Mesenchymal stem cell (in vitro differentiated cells and primary cell): ENCODE measurements at regions not wholly inside any gene's neighbourhood (a gene's known extent, or its start where the extent isn't known, plus 50 kb on each side); places are given as distances from the start of the nearest gene placed in this dataset.

Source experiments
- DNase-seq: peaks from one replicate; pipeline ENCODE4 v3.0.0-alpha.2; 2013
- H2AFZ ChIP-seq: one replicate; pipeline ENCODE4 v1.6.1; 2013; ENCODE audit warnings: low read depth, mild to moderate bottlenecking, control low read depth, inconsistent platforms, low read length, moderate library complexity
- H2AK5ac ChIP-seq: 2 replicates; pipeline ENCODE4 v1.6.1; 2013; ENCODE audit warnings: low read length, moderate library complexity, mild to moderate bottlenecking, inconsistent platforms; ENCODE audit not compliant: severe bottlenecking
- H2BK120ac ChIP-seq: one replicate; pipeline ENCODE4 v1.6.1; 2013; ENCODE audit warnings: low read depth, mild to moderate bottlenecking, inconsistent platforms, low read length, moderate library complexity
- H2BK12ac ChIP-seq, 2 experiments: one replicate each; pipeline ENCODE4 v1.6.1; 2013; ENCODE audit warnings: inconsistent platforms in 2 of 2, low read length in 2 of 2, mild to moderate bottlenecking in 2 of 2, moderate library complexity in 2 of 2, control low read depth in 1 of 2
- H2BK15ac ChIP-seq: one replicate; pipeline ENCODE4 v1.6.1; 2013; ENCODE audit warnings: mild to moderate bottlenecking, low read depth, inconsistent platforms; ENCODE audit not compliant: poor library complexity, severe bottlenecking
- H2BK5ac ChIP-seq: 2 replicates; pipeline ENCODE4 v1.6.1; 2013; ENCODE audit warnings: low read depth, mild to moderate bottlenecking, low read length, control low read depth, inconsistent platforms; ENCODE audit not compliant: poor library complexity, severe bottlenecking
- H3K14ac ChIP-seq, 2 experiments: one replicate each; pipeline ENCODE4 v1.6.1; 2013; ENCODE audit warnings: inconsistent platforms in 2 of 2, low read length in 2 of 2, control low read depth in 1 of 2, mild to moderate bottlenecking in 1 of 2, moderate library complexity in 1 of 2
- H3K18ac ChIP-seq, 2 experiments: one replicate each; pipeline ENCODE4 v1.6.1; 2013; ENCODE audit warnings: inconsistent platforms in 2 of 2, low read length in 2 of 2, control low read depth in 1 of 2, low read depth in 1 of 2, mild to moderate bottlenecking in 1 of 2
- H3K23ac ChIP-seq, 2 experiments: one replicate each; pipeline ENCODE4 v1.6.1; 2013; ENCODE audit warnings: inconsistent platforms in 2 of 2, low read length in 2 of 2, mild to moderate bottlenecking in 2 of 2, moderate library complexity in 2 of 2, control low read depth in 1 of 2
- H3K27ac ChIP-seq: 2 replicates; pipeline ENCODE4 v1.5.1; 2013; ENCODE audit warnings: mild to moderate bottlenecking, moderate library complexity, low read length, control low read depth, inconsistent platforms; ENCODE audit not compliant: poor library complexity, severe bottlenecking
- H3K27me3 ChIP-seq, 2 experiments: 2 replicates each; pipeline versions ENCODE4 v1.6.1 to v1.7.0; 2013; ENCODE audit warnings: low read length in 2 of 2, mild to moderate bottlenecking in 2 of 2, moderate library complexity in 2 of 2, control low read depth in 1 of 2, inconsistent platforms in 1 of 2; ENCODE audit not compliant: control insufficient read depth in 1 of 2, insufficient read depth in 1 of 2
- H3K36me3 ChIP-seq, 2 experiments: 2 replicates each; pipeline versions ENCODE4 v1.6.1 to v1.7.0; 2013; ENCODE audit warnings: low read length in 2 of 2, control low read depth in 1 of 2, inconsistent platforms in 1 of 2, low read depth in 1 of 2, mild to moderate bottlenecking in 1 of 2; ENCODE audit not compliant: insufficient read depth in 2 of 2, control insufficient read depth in 1 of 2
- H3K4ac ChIP-seq, 2 experiments: one replicate each; pipeline ENCODE4 v1.6.1; 2013; ENCODE audit warnings: inconsistent platforms in 2 of 2, low read length in 2 of 2, mild to moderate bottlenecking in 2 of 2, moderate library complexity in 2 of 2, control low read depth in 1 of 2, low read depth in 1 of 2
- H3K4me1 ChIP-seq: 2 replicates; pipeline ENCODE4 v1.6.1; 2013; ENCODE audit warnings: low read depth, low read length, control low read depth; ENCODE audit not compliant: control insufficient read depth, insufficient read depth
- H3K4me2 ChIP-seq: 2 replicates; pipeline ENCODE4 v1.6.1; 2013; ENCODE audit warnings: low read length, mild to moderate bottlenecking, inconsistent platforms; ENCODE audit not compliant: poor library complexity, severe bottlenecking
- H3K4me3 ChIP-seq, 2 experiments: 2 replicates each; pipeline versions ENCODE4 v1.5.1 to v1.7.0; 2013; ENCODE audit warnings: low read length in 2 of 2, mild to moderate bottlenecking in 2 of 2, control low read depth in 1 of 2, low read depth in 1 of 2; ENCODE audit not compliant: insufficient read depth in 1 of 2
- H3K79me1 ChIP-seq: replicated peaks from 2 replicates; pipeline ENCODE4 v1.6.1; 2013; ENCODE audit warnings: mild to moderate bottlenecking, control low read depth, low read length, inconsistent platforms; ENCODE audit not compliant: poor library complexity, severe bottlenecking
- H3K9ac ChIP-seq: 2 replicates; pipeline ENCODE4 v1.7.0; 2013; ENCODE audit warnings: mild to moderate bottlenecking, low read length, moderate library complexity
- H3K9me3 ChIP-seq: 2 replicates; pipeline ENCODE4 v1.7.0; 2013; ENCODE audit warnings: mild to moderate bottlenecking, low read length; ENCODE audit not compliant: control insufficient read depth
- H4K8ac ChIP-seq: one replicate; pipeline ENCODE4 v1.6.1; 2013; ENCODE audit warnings: inconsistent platforms, mild to moderate bottlenecking, low read length, moderate library complexity
- H4K91ac ChIP-seq: one replicate; pipeline ENCODE4 v1.6.1; 2013; ENCODE audit warnings: mild to moderate bottlenecking, low read length, inconsistent platforms
- WGBS: methylation state at CpG from one replicate; pipeline ENCODE4 v1.1.7; 2013; ENCODE audit warnings: mixed read lengths; 5-methylcytosine and 5-hydroxymethylcytosine counted together

DNA sequence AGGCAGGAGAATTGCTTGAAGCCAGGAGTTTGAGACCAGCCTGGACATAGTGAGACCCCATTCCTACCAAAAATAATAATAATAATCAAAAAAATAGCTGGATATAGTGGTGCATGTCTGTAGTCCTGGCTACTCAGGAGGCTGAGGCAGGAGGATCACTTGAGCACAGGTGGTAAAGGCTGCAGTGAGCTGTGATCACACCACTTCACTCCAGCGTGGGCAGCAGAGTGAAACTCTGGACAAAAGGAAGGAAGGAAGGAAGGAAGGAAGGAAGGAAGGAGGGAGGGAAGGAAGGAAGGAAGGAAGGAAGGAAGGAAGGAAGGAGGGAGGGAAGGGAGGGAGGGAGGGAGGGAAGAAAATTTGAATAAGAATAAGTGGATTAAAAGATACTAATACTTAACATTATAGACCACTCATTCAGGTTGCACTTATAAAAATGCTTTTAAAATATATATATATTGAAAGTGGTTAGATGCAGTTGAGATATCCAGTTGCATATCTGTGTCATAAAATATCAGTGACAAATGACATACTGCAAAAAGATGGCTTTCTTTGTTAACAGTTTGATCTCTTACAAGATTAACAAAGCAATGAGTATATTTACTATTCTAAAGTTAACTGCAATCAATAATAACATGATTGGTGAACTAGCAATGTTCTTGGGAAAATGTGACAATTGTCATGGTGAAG, 702.4 kb downstream of the CPS1 start:
- H3K27ac ChIP-seq = no peak overlapping the region
- no peak overlapping the region for H3K4me3 ChIP-seq
- WGBS = 100% methylated on average over 1 of the region's 1 CpG

DNA sequence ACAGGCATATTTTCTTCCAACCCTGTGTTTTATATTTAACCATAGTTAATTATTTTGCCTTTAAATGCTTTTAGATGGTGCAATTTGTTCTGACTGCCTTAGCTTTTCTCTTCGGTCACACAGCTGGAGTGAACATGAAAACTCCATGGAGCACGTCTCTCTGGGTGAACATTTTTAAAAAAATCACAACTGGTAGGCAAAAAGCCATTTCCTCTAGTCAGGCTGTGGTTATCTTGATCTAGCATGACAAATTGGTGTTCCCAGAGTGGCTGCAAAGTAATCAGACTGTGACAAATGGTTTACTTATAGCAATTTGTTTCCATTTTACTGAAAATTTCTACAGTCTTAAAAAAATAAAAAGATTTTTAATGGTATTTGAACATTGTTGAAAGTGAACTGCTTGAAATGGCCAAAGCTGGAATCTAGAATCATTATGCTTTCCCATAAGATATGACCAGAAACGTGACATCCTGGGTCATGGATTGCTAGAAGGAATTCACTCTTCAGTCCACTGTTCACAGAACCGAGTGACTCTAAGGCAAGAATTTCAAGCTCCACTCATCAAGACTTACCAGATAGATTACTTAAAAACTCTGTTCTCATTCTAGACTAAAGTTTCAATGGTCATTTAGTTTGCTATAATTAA, 703.6 kb downstream of the CPS1 start:
- Histone ChIP-seq H3K23ac (no peak overlapping the region), H3K4ac (no peak overlapping the region), H2BK15ac (no peak overlapping the region), H2BK12ac (no peak overlapping the region), H3K14ac (no peak overlapping the region), H4K91ac (no peak overlapping the region), H3K9me3 (peaks cover 5% of the 10 kb centered on the region), H3K79me1 (no peaks in the 10 kb centered on the region), H3K36me3 (no peaks in the 10 kb centered on the region), H2AK5ac (no peak overlapping the region), H4K8ac (no peak overlapping the region), H3K27me3 (no peaks in the 10 kb centered on the region), H3K4me3 (no peak overlapping the region), H2AFZ (no peak overlapping the region), H3K4me2 (no peak overlapping the region), H3K9ac (no peak overlapping the region), H3K4me1 (no peaks in the 10 kb centered on the region), H2BK5ac (no peak overlapping the region), H2BK120ac (no peak overlapping the region), H3K18ac (no peak overlapping the region), H3K27ac (no peak overlapping the region)
- DNase-seq = peak; percentile 43
- 28% methylated on average over 3 of the region's 4 CpGs for WGBS

More for the DNA sequence above, 702.4 kb downstream of the CPS1 start:
- no peak overlapping the region for H3K4ac ChIP-seq
- H2BK120ac ChIP-seq = no peak overlapping the region
- no peaks in the 10 kb centered on the region for H3K4me1 ChIP-seq
- no peak overlapping the region for H2BK15ac ChIP-seq
- no peak overlapping the region for H2AK5ac ChIP-seq
- no peak overlapping the region for H3K4me2 ChIP-seq
- DNase-seq = no peak
- no peak overlapping the region for H3K9ac ChIP-seq
- H3K9me3 ChIP-seq = peaks cover 5% of the 10 kb centered on the region
- H3K79me1 ChIP-seq = no peaks in the 10 kb centered on the region
- H3K27me3 ChIP-seq = no peaks in the 10 kb centered on the region
- H4K8ac ChIP-seq = no peak overlapping the region
- no peak overlapping the region for H3K18ac ChIP-seq
- H2BK12ac ChIP-seq = no peak overlapping the region
- no peak overlapping the region for H2BK5ac ChIP-seq
- H3K36me3 ChIP-seq = no peaks in the 10 kb centered on the region
- no peak overlapping the region for H3K23ac ChIP-seq
- H3K14ac ChIP-seq = no peak overlapping the region
- H2AFZ ChIP-seq = no peak overlapping the region
- no peak overlapping the region for H4K91ac ChIP-seq

DNA sequence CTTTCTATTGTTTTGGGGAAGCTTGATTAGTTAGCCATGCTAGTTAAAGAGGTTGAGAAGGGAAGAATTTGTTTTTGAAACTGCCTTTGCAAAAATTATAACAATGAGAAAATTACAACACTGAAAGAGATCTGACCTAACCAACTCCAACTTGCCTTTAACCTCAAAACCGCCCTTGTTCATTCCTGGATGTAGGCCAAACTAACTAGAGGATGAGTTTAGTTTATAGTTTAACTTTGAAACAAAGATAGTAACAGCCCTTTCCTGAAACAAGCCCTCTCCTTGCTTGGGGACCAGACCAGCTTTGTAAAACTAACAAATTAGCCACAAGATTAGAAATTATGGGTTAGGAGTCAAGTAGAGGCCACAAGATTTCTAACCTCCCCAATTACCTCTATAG, 713.9 kb downstream of the CPS1 start:
- Histone ChIP-seq H3K36me3 (no peaks in the 10 kb centered on the region), H3K18ac (no peak overlapping the region), H3K27me3 (no peaks in the 10 kb centered on the region), H3K14ac (no peak overlapping the region), H2BK120ac (no peak overlapping the region), H3K4ac (no peak overlapping the region), H3K79me1 (no peaks in the 10 kb centered on the region), H2AFZ (no peak overlapping the region), H3K9me3 (peaks cover 3% of the 10 kb centered on the region), H3K4me3 (no peak overlapping the region), H3K23ac (no peak overlapping the region), H3K4me1 (peaks cover 1% of the 10 kb centered on the region), H3K9ac (no peak overlapping the region), H2BK12ac (no peak overlapping the region), H4K8ac (no peak overlapping the region), H2AK5ac (no peak overlapping the region), H2BK5ac (no peak overlapping the region), H2BK15ac (no peak overlapping the region), H3K4me2 (no peak overlapping the region), H4K91ac (no peak overlapping the region), H3K27ac (no peak overlapping the region)
- no peak for DNase-seq
- WGBS = no CpG with 5 or more reads among the region's 1 CpG

DNA sequence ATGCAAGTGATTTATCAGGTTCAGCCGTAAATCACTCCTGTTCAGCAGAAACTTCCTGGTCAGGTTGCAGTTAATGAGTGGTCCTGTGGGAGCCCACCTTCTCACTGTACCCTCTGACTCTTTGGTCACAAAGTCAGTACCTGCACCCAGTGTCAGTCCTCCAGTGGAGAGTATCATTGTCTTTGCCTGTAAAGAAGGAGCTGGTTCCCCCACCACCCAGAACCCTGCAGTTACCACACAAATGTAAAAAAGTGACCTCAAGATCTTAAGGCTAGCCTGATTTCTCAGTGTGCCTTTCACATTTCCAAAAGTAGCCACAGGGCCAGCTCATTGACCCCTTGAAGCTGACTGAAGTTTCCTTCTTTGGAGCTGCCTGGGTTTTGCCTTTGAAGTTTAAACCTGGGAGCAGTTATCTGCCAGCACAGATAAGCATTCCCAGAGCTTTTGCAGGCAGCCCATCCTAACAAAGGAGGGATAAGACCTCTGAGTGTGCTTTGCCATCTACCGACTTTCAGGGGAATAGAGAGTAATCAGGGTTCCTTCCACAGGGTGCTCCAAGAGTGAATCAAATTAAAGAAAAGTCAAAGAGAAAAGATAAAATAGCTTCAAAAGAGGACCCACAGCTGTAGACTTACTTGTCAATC, 725.2 kb downstream of the CPS1 start:
- Histone ChIP-seq H2BK5ac (no peak overlapping the region), H3K18ac (no peak overlapping the region), H3K27ac (no peak overlapping the region), H3K9ac (no peak overlapping the region), H3K36me3 (no peaks in the 10 kb centered on the region), H3K4me3 (no peak overlapping the region), H4K91ac (no peak overlapping the region), H3K4ac (no peak overlapping the region), H2BK12ac (no peak overlapping the region), H3K4me2 (no peak overlapping the region), H3K79me1 (no peaks in the 10 kb centered on the region), H3K14ac (no peak overlapping the region), H2BK15ac (no peak overlapping the region), H2AFZ (no peak overlapping the region), H3K27me3 (no peaks in the 10 kb centered on the region), H3K9me3 (no peaks in the 10 kb centered on the region), H4K8ac (no peak overlapping the region), H2BK120ac (no peak overlapping the region), H2AK5ac (no peak overlapping the region), H3K4me1 (no peaks in the 10 kb centered on the region), H3K23ac (no peak overlapping the region)
- 48% methylated on average over 2 of the region's 2 CpGs for WGBS
- no peak for DNase-seq
